T-helper 2 cell treated with Interferon-gamma antibody and Interleukin-4, amounts not matched to agents 100 ng/mL and 5 ng/mL, for 36 hours (primary cell): ENCODE measurements at regions not wholly inside any gene's neighbourhood (a gene's known extent, or its start where the extent isn't known, plus 50 kb on each side); places are given as distances from the start of the nearest gene placed in this dataset.
"Not testable (repeated sequence)": the region's sequence is repeated elsewhere in the genome, so short reads cannot be mapped to it uniquely, and the experiment has no call there.

Experiments used
- intact Hi-C: fragments of 100-400 bp; cut with micrococcal nuclease; formaldehyde crosslinking; loops from one replicate; pipeline ENCODE4 v1.15.1; 2023

DNA sequence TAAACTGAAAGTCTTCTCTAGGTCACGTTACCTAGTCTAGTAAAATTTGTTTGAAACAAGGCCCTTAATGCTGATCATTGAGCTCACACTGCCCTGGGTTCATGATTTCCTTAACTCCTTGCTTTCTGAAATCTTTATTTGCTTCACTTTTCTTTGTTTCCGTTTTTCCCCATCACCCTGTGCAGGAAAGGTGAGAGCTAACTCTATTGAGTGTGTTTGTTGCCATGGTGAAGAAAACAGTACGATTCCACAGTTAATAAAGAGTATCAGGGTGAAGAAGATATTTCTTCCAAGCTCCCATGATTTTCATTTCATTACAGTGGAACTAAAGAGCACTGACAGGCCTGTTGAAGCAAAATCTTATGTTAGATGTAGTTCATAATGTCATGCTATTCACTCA lies 276.2 kb downstream of the RAP2B start:
- intact Hi-C loops: no loop called here

DNA sequence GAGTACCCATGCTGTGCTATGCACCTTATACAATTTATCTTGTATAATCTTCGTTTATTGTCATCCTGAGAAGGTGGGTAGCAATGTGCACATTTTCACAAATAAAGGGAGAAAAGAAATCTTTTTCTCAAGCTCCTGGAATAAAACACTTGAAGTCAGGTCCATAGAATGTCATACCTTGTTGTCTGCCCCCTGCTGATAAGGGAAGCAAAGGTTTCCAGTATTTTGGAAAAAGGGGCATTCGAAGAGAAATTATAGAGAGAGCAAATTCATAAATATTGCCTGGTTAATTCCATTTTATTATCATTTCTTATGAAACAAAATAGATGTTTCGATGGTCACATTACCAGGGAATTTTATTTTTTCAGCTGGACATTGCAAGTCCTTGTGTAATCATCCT lies 277.8 kb downstream of the RAP2B start:
- intact Hi-C loops: loop anchor here (5.0 kb wide), 2 partner anchors 277 to 397 kb away; partner anchors contain the start of gene RAP2B

DNA sequence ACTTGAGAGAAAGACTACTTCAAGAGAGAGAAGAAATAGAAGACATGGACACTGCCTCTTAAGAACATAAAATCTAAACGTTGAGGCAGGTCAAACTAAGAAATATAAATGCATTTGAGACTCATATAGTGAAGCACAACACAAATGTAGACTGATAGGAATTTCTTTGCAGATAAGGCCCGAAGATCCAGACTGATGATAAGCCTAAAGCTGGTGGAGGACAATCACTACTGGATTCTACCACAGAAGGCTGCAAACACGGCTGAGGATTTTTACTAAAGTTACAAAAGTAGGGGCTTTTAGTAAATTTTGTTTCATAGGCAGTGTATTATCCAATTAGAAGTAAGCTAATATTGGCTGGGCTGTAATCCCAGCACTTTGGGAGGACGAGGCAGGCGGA lies 278.3 kb downstream of the RAP2B start:
- intact Hi-C loops: loop anchor here (5.0 kb wide), 2 partner anchors 278 to 398 kb away; partner anchors contain the start of gene RAP2B

DNA sequence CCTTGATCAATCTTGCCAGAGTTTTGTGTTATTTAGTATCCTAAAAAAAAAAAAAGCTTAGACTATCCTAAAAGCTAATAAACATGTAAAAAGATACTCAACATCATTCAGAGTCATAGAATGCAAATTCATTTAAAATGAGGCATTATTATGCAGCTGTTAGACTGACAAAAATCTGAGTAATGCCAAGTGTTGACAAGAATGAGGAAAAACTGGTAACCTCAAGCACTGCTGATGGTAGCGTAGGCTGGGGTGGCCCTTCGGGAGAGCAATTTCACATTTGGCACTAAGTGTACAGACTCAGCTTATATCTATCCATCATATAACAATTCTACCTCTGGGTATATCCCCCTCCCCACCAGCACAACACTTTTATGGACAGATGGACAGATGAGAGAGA lies 280.4 kb downstream of the RAP2B start:
- intact Hi-C loops: loop anchor here (5.0 kb wide), 2 partner anchors 280 to 400 kb away; partner anchors contain the start of gene RAP2B

DNA sequence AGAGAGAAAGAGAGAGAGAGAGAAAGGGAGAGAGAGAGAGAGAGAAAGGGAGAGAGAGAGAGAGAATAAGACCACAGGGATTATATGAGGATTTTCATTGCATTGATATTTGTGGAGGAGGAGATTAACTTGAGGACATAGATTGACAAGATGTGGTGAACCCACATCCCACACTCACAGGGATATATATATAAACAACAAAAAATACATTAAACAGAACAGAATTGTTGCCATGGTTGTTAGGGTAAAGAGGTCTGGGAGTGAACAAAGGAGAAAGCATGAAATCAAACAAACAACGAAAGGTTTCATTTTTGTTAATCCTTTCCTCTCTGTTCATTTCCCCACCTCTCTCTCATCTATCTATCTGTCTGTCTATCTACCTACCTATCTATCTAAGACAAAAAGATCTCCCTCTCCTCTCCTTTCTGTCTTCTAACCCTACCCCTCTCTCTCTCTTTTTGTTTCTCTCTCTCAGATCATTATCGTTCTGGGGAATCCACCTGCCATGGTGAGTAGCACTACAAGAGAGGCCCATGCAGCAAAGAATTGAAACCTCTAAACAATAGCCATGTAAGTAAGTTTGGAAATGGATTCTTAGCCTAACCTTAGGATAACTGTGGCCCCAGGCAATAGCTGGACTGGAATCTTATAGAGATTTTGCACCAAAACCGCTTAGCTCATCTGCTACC lies 280.9 kb downstream of the RAP2B start:
- intact Hi-C loops: loop anchor here (1.0 to 5.0 kb wide), 3 partner anchors 281 to 401 kb away; partner anchors contain the start of gene RAP2B

DNA sequence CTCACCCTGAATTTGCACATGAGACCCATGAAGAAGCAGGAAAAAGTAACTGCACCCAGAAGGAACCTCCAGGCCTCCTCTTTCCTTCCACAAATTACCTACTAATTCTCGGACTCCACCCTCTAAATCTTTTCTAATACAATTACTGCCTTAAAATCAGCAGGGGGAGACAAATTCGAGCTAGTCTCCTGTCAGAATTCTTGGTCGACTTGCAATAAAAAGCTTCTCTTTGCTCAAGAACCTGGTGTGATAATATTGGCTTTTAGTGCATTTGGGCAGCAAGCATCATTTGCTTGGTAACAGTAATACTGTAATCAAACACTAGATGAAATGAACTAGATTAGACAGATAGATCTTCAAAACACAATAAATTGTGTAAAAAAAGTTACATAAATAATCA lies 281.9 kb downstream of the RAP2B start:
- intact Hi-C loops: loop anchor here (1.0 to 5.0 kb wide), 3 partner anchors 282 to 402 kb away; partner anchors contain the start of gene RAP2B

DNA sequence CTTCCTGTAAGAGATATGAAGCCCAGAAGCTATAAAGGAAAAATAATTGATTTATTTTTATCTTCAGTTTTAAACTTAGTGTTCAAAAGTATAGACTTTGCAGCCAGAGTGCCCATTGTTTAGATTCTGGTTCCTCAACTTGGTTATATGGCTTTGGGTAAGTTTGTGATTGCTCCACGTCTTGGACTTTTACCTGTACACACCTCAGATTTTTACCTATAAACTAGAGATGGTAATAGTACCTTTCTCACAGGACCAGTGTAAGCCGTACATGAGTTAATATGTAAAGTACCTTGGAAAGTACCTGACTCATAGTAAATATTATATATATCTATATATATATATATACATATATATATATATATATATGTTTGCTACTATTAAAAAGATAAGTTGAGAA lies 283.8 kb downstream of the RAP2B start:
- intact Hi-C loops: no loop called here

DNA sequence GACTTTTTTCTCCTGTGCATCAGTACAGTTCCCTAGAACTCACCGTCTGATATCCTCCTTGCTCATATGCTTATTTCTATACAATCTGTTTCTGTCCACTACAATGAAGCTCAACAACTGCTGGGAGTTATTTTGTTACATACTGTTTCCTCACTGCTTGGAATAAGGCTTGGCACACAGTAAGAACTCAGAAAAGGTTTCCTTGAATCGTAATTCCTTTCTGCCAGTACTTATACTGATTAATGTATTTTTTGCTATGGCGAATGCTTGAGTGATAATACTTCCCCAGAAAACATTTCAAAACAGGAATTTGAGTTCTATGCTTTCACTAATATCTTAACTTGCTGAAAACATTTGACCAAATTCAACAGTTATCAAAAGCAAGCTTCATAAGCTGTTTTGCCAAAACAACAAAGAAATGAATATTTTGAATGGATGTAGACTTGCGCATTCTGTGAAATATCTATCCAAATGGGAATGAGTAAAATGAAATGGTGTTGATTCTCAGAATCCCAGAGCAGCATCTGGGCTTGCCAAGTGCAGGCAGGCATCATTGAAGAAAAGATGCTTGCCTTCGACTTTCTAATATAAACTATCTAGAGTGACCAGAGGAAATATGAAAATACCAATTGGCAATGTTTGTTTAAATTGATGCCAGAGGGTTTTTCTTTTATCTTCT lies 286.3 kb downstream of the RAP2B start:
- intact Hi-C loops: no loop called here

DNA sequence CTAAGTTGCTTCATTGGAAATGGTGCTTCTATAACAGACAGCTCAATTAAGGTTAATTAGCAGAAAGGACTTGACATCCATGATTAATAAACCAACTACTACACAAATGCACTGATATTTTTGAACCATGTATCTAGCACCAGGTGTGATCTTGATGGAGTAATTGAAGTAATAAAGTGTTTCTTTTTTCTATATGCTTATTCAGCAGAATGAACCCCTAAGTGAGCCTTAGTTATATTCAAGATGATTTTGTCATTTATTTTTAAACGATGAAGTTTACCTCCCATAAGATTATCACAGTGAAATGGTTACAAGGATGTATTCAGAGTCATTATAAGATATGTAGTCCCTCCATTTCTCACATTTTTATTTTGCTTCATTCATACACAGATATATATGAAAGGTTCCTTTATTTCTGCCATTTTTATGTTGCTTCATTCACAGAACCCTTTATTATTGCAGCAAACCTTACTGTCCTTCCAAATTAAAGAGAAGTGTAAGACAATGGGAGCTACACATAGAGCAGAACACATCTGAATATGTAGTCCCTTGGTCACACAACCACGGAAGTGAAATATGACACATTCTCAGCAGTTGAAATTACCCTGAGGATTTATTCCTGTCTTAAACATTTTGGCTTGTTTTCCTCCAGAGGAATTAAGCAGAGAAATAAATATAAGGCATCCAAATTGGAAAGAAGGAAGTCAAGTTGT lies 295.0 kb downstream of the RAP2B start:
- intact Hi-C loops: no loop called here

DNA sequence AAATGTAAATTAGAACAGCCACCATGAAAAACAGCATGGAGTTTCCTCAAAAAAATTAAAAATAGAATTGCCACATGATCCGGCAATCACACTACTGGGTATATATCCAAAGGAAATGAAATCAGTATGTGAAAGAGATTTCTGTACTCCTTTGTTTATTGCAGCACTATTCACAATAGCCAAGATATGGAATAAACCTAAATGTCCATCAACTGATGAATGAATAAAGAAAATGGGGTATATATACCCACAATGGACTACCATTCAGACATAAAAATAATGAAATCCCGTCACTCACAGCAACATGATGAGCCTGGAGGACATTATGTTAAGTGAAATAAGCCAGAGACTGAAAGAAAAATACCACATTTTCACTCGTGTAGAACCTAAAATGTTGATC lies 296.9 kb downstream of the RAP2B start:
- intact Hi-C loops: no loop called here

DNA sequence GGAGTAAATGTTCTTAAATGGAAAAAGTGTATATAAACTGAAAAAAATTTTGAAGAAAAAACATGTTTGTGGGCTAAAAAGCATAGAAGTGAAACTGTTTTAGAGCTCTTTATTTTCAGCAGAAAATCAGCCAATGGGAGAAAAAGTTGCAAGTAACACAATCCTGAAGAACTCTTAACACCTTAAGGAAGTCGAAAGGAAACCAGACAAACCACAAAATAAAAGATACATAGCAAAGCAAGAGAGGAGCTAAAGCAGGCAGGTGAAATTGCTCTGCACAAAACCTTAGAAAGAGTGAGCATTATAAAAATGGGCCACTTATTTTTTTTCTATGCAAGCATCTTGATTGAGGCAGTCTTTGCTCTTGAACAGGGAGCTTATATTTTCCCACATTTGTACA lies 300.5 kb downstream of the RAP2B start:
- intact Hi-C loops: loop anchor here (10.0 kb wide), 1 partner anchor 162 kb away; no protein-coding TSS in a partner anchor

DNA sequence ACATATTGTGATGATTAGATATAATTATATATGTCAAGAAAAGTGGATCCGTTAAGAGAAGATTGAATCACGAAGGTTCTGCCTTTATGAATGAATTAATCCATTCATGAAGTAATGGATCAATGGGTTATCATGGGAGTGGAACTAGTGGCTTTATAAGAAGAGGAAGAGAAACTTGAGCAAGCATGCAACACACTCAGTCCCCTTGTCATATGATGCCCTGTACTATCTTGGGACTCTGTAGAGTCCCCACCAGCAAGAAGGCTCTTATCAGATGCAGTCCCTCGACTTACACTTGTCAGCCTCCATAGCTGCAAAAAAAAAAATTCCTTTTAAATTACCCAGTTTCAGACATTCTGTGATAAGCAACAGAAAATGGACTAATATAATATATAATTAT lies 301.9 kb downstream of the RAP2B start:
- intact Hi-C loops: loop anchor here (10.0 kb wide), 1 partner anchor 161 kb away; no protein-coding TSS in a partner anchor

DNA sequence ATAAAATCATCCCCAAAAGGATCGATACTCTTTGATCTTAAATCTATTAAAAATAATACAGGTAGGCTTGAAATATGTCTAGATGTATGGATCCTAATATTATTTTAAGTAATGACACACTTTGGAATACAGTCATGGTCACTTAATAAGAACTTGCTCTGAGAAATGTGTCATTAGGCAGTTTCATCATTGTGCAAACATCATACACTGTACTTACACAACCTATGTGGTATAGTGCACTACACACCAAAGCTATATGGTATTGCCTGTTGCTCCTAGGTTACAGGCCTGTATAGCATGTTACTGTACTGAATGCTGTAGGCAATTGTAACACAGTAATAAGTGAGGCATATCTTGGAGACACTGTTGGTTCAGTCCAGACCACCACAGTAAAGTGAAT lies 307.1 kb downstream of the RAP2B start:
- intact Hi-C loops: loop anchor here (10.0 kb wide), 1 partner anchor 156 kb away; no protein-coding TSS in a partner anchor

DNA sequence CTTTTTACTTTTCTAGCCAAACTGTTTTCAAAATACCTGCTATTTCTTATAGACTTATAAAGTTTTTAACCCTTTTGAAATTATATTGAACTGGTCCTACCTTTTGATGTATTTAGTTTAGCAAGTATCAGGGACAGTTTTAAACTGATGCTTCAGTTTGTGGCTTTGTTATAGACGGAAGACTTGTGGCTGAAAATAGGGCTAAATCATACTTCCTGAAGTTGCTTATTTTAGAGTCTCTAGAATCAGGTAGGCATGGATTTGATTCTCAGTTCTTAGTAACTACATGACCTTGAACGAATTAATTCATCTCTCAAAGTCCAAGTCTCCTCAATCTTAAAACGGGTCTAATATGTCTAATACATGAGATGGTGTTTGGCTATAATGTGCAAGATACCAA lies 322.8 kb downstream of the RAP2B start:
- intact Hi-C loops: no loop called here

DNA sequence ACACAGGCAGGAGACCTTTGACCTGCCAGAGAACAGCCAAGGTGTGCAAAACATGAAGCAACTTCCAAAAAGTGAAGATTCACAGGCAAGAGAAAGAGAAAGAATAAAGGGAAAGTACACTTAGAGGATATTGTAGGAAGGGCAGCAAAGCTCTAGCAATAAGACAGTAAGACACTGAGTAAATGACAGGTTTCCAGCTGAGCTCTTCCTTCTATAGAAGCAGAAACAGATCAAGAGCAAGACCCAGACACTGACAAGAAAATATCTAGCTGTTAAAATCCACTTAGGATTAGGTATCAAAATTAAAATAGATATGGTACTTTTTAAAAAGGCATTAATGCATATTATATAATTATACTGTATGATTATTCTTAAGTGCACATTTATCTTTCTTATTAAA lies 333.4 kb downstream of the RAP2B start:
- intact Hi-C loops: no loop called here

DNA sequence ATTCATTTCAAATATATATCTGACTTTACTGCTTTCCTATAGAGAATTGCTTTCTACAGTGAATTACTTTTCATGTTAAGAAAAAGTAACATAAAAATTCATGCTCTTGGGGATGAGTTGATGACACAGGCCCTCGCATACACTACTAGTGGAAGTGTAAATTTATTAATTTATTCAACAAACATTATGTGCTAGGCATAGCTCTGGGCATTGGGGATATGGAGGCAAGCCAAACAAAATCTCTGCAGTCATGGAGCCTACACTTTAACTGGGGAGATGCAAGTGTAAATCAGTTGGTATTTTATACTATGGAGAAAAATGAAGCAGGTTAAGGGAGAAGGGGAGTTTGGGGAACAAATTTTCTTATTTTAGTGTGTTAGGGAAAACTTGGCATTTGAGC lies 340.7 kb downstream of the RAP2B start:
- intact Hi-C loops: no loop called here

DNA sequence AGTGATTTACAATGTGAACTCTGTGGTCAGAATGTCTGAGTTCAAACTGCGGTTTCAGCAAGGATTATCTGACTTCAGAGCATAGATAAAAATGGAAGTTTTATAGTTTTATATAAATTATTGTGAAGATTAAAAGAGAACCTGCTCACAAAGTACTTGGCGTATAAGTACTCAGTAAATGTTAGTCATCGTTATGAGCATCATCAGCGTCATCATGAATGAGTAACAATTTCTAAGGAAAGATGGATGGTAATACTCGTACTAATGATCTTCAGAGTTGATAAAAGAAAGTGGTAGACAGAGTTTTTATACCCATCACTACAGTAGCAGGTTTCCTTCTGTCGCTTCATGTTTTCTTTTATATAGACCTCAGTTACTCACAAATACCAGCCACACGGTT lies 341.8 kb downstream of the RAP2B start:
- intact Hi-C loops: no loop called here

DNA sequence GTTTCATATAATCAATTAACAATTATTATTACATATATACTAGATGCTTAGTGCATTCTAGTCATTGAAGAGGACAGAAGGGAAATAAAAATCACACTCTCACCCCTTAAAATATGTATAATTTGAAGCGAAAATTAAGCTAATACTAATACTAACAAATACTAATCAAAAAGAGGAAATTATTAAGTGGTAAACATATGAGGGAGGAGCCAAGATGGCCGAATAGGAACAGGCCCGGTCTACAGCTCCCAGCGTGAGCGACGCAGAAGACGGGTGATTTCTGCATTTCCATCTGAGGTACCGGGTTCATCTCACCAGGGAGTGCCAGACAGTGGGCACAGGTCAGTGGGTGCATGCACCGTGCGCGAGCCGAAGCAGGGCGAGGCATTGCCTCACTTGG lies 344.2 kb downstream of the RAP2B start:
- intact Hi-C loops: not testable (repeated sequence)

DNA sequence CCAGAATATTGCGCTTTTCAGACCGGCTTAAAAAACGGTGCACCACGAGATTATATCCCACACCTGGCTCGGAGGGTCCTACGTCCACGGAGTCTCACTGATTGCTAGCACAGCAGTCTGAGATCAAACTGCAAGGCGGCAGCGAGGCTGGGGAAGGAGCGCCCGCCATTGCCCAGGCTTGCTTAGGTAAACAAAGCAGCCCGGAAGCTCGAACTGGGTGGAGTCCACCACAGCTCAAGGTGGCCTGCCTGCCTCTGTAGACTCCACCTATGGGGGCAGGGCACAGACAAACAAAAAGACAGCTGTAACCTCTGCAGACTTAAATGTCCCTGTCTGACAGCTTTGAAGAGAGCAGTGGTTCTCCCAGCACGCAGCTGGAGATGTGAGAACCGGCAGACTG lies 344.7 kb downstream of the RAP2B start:
- intact Hi-C loops: not testable (repeated sequence)

DNA sequence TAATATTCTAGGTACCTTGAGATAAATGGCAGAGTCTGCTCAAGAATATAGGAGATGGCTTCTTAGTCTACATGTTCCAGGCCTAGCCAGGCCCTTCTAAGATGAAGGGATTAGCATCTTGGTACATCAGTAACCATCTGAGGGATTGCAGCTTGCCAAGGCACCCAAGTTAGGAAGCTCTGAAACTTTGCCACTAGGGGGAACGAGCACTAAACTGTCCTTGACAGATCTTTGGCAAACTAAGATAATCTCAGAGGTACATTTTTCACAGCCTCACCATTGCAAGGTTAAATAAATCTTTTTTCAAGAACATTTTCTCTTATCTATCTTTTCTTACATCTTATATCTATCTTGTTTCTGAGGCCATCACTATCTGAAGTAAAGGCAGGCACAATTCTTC lies 351.2 kb downstream of the RAP2B start:
- intact Hi-C loops: no loop called here

DNA sequence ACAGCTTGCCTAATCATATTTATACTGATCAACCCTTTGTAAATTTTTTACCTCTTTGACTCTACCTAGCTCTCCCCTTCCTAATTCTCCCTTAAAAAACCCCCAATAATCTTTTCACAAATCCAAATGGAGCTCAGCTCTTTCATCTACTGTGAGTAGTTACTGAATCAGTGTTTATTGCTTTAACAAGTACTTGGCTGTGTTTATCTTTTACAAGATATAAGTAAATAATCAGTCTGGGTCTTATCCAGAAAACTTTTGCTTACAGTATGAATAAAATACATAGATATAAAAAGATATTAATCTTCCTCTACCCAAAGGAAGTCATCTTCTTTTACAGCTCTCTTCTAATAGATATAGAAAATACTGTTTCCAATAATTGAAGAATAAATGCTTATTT lies 366.4 kb downstream of the RAP2B start:
- intact Hi-C loops: loop anchor here (5.0 to 10.0 kb wide), 2 partner anchors 144 to 236 kb away; no protein-coding TSS in a partner anchor

DNA sequence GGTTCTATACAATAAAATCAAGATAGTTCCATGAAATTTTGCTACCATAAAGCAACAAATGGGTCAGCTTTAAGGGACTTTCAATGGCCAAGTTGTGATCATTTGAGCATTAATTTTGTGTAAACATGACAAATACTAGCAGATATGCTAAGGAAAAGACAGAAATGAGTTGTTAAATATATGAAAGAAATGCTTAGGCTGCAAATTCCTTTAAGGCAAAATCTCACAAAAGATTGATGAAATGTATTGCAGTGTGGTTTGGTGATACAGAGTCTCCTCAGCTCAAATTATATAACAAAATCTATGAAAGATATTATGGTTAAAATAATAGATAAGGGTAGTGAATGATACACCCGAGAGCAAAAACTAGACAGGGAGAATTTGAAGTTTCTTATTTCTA lies 377.2 kb downstream of the RAP2B start:
- intact Hi-C loops: no loop called here
